Tongue (tissue), 1 donor: ENCODE measurements at regions not wholly inside any gene's neighbourhood (a gene's known extent, or its start where the extent isn't known, plus 50 kb on each side); places are given as distances from the start of the nearest gene placed in this dataset.
"Not testable (repeated sequence)": the region's sequence is repeated elsewhere in the genome, so short reads cannot be mapped to it uniquely, and the experiment has no call there.

ENCODE experiments used
- DNase-seq: peaks from one replicate; pipeline ENCODE4 v3.0.0-alpha.2; 2015

DNA sequence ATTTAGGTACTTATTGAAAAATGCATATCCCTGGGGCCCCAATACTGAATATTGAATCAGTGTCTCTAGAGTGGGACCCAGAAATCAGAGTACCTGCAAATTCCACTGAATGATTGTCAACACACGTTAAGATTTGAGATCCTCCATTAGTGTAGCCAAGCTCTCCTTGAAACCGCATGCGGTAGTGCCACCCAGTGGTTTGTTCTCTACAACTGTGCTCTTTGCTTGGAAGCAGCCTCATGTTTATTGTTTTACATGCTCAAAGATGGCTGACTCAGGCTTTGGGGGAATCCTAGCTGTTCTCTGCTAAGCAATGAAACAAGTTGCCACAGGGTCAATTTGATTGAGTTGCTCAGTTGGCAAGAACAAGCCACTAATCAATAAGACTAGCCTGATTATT is 340.2 kb upstream of the CELF2 start:
- peak; percentile 64 for DNase-seq

DNA sequence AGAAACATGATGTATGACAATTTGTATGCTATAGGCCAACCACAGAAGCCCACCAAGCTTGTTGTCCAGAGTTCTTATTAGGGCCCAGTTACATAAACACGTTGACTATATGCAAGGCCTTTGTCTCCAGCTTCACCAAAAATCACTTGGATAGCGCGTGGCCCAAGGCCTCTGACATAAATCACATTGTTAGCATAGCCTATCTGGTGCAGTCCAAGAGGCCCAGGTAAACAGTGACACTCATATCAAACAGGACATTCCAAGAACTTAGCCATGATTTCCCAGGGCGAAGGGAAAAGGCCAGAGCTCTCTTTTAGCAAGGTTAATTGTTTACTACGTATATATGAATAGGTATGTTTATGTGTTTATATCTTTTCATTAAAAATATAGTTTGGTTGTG is 337.2 kb upstream of the CELF2 start:
- no peak for DNase-seq

DNA sequence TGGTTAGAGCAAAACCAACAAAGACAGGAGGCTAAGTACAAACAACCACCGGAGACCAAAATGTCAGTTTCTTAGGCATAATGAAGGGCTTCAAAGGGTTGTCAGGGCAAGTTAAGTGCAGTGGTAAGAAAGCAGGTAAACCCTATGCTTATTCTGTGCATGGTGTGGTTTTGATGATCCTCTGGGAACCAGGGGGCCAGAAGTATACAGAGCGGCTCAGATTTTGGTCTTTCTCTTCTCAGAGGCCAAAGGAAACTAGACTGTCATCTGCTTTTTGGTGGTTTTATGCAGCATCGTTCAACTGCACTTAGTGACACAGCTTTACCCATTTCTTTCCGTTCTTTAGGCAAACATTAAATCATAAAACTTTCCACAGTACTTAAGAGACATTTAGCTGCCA is 332.7 kb upstream of the CELF2 start:
- DNase-seq: no peak

DNA sequence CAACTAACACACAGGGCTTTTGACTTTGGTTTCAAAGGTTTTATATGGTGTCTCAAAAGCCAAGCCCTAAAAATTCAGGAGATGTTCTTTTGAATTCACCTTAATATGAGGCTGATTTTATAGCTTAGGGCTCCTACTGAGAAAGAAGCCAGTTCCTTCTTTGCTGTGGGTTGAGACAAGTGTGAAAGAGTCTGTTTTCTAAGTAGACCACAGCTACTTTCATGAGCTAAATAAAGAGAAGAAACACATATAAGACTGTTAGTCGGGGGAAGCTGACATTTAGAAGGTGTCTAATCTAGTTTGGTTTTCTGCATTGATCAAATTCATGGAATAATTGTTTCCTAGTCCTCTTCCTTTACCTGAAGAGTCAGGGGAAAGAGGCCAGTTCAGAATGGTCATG is 332.1 kb upstream of the CELF2 start:
- no peak for DNase-seq

DNA sequence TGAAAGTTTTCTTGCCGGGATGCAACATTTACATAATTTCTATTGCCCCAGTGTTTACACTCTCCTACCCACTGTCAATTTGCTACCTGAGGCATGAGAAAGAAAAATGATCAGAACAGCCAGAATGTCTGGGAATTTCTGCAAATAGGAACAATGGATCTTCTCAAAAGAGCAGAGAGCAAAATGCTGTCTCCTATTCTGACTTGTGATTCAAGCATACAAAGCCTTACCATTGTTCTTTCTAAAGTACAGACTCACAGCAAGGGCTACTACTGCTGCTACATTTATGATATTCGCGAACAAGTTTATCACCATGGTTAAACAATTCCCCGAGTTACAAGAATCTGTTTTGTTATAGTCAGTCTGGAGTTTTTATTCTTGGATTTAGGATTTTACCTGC is 329.9 kb upstream of the CELF2 start:
- DNase-seq: peak; percentile 3

GRCh38 chr10:10699427-10699826 is 318.2 kb upstream of the CELF2 start:
- DNase-seq: no peak

DNA sequence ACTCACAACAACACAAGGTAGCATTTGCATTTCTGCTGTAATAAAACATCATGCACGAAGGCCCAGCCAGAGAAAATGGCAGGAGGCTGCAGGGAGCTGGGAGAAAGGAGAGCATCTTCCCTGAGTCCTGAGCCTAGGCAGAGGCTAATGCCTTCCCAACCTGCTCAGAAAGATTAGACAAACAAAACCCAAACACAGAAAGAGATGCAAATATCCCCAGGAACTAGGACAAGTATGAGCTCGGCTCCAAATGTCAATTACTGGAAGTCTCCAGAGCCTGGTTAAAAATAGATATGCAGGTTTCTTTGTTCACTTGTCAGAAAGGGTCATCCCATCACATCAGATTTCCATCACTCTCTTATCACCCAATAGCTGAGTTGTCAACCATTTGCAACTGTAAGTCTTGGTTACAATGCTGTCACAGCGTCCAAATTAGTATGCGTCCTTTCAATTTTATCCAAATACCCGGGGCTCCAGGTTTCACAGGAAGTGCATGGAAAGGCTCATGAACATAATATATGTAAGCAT is 316.5 kb upstream of the CELF2 start:
- no peak for DNase-seq

DNA sequence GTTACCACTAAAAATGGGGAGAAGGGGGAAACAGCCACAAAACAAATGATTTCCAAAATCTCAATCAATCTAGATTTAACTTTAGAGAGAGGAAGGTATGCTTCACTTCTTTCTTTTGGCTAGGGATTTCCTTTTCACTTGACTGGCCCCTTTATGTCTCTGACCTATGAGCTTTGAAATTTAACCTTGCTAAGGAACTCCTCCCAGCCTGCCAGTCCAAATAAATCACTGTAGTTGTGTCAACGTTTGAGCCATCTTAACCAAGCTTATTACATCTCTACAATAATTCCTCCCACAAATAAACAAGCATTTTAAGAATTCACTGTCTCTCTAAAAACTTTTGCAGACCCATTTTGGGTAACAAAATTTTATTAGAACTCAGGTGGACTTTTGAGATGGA is 315.5 kb upstream of the CELF2 start:
- DNase-seq: no peak

DNA sequence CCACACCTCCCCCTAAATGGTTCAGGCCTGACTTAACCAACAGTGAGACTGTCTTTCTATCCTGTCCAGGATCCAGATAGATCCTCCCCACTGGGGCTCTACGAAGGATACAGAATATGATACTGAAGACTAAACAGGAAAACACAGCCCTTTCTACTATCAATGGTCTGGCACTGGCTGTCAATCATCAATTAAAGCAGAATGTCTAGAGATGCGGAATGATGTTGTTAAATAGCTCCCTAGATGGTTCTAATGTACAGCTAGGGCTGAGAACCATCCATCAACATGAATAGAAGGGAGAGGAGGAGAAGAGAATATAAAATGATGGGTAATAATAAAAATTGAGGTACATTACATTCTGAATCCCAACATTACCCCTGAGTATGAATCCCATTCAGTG is 314.3 kb upstream of the CELF2 start:
- DNase-seq: no peak

DNA sequence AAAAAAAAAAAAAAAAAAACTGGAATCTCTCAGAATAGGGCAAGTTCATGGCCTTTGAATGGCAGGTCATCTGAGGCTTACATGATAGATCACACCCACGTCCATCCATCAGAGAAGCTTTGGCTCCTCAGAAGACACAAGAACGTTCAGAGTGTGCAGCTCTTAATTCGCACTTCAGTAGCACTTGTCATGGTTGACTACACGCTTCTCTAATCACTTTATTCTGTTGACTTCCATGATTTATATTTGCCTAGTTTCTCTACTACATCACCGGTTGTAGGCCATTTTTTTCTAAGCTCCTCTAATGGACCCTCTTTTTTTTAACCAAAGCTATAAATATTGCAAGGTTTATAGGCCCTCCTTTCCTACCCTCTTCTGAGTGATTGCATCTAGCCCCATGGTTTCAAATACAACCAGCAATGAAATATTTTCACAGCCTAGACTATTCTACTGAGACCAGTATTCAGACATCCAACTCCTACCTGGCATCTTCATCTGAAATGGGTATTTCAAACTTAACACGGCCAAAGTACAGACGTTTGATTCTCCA is 305.4 kb upstream of the CELF2 start:
- DNase-seq: no peak

DNA sequence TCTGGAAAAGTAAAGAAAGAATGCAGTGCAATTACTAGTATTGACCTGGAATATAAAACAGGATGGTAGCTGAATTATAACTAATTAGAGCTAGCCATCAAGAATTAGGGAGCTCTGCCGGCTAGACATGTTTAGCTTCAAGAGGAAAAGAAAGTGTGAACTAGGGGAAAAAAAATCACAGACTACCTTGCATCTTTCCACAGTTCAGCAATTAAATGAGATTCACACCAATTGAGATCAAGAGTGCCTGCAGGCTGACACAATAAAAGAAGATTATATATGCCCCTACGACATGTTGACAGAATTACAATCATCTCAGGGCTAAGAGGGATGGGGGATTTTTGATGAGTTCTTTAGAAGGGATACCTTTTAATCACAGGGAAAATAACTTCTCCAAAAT is 303.3 kb upstream of the CELF2 start:
- no peak for DNase-seq

- no peak for DNase-seq
Observed at GRCh38 chr10:10716972-10717371, 300.7 kb upstream of the CELF2 start.

GRCh38 chr10:10722422-10722821 is 295.2 kb upstream of the CELF2 start:
- DNase-seq: peak; percentile 12

DNA sequence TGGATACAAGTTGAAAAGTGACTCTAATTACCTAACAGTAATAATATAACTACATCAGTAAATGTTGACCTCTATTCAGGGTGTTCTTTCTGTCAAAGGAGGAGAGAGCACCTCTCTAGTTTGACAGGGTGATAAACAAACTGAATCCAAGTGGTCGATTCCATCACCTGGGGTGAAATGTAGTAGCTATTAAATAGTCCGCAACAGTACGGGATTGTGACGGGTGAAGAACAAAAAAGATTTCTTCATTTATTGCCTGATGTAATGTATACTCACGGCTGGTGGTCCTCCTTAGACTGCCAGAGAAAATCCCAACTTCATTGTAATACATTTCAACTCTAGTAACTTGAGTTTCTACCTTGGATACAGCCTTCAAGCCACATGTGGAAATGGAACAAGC is 292.5 kb upstream of the CELF2 start:
- DNase-seq: peak; percentile 15

DNA sequence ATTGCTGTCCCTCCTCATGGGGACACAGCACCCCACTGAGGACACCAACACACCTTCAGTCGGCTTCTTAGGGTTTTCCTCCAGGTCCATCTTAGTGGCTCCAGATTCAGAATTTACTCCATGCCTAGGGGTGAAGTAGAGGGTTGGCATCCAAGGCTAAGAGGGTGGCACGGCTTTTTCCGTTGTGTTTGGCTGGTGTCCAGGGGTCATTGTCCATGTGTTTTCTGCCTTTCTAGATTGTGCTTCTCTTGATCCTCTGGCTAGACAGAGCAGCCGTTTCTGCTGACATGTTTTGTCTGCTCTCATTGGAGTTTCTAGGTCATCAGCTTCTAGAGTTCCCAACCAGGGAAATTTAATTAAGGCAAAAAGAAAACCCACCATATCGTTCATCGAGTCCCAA is 291.6 kb upstream of the CELF2 start:
- DNase-seq: no peak

DNA sequence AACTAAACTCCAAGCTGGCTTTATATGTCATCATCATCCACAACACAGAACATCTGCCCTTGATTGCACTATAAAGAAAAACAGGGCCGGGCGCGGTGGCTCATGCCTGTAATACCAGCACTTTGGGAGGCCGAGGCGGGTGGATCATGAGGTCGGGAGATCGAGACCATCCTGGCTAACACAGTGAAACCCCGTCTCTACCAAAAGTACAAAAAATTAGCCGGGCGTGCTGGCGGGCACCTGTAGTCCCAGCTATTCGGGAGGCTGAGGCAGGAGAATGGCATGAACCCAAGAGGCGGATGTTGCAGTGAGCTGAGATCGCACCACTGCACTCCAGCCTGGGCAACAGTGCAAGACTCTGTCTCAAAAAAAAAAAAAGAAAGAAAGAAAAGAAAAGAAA is 290.3 kb upstream of the CELF2 start:
- DNase-seq: not testable (repeated sequence)

DNA sequence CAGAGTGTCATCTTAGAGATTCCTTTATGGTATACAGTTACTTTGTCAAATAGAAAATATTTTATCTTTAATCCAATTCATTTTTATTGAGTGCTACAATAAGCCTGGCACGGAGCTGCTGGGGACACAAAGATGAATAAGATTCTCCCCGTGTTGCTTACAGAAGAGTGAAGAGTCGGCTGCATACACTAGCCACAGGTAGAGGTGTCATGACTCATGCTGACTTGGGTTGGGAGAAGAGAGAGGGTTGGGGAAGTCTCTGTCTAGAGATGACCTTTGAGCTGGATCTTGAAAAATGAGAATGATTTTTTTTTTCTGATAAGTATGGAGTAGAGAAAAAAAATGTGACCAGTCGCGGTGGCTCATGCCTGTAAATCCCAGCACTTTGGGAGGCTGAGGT is 289.9 kb upstream of the CELF2 start:
- no peak for DNase-seq

DNA sequence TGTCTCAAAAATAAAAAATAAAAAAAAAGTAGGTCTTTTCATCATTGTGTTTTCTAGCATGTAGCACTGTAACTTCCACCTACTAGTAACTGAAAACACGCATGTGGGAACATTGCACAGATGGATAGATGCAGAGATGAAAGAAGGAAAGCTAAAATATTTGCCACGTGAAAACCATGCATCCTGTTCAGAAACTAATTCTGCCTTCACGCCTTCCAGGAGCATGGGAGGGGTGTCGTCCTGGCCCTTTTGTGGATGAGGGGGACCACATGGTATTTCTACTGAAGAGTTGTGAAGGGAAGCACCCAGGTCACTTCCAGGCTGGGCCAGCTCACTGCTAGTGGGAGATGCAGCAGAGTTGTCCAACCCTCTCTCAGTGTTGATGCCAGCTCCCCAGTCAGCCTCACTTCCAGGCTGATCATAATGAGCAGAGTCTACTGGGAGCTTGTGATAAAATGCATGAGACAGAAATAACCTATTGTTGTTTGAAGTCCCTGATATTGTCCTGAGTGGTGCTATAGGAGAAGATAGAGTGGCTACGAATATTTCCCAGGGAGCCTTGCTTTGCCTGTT is 287.1 kb upstream of the CELF2 start:
- DNase-seq: no peak

GRCh38 chr10:10731366-10731765 is 286.3 kb upstream of the CELF2 start:
- no peak for DNase-seq

- DNase-seq: no peak
Observed at GRCh38 chr10:10734356-10735064, 283.2 kb upstream of the CELF2 start.

GRCh38 chr10:10745291-10745690 is 272.4 kb upstream of the CELF2 start:
- no peak for DNase-seq

DNA sequence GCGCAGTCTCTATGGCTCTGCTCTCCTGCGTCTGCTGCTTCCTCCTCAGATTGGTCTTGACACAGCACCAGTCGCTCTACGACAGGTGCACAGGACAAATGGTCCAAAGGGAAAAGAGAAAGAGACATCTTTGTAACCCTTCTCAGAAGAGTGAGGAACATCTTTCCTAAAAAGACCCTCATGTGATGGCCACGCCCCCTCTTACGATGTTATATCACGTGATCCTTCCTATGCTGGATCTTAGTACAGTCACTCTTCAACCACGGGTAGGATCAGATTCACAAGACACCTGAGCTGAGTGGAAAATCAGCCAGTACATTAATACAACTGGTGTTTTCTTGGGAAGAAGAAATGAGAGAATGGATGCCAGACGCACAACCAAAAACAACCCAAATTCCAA is 262.2 kb upstream of the CELF2 start:
- no peak for DNase-seq

GRCh38 chr10:10758306-10758705 is 259.4 kb upstream of the CELF2 start:
- DNase-seq: peak; percentile 91

GRCh38 chr10:10759806-10760205 is 257.9 kb upstream of the CELF2 start:
- DNase-seq: not testable (repeated sequence)
